GM12891 (cell line): ENCODE measurements at regions not wholly inside any gene's neighbourhood (a gene's known extent, or its start where the extent isn't known, plus 50 kb on each side); places are given as distances from the start of the nearest gene placed in this dataset.

Experiments used
- POLR2A ChIP-seq: IDR thresholded peaks from 2 replicates; pipeline ENCODE4 v1.6.1; 2011; ENCODE audit warnings: low read depth, low read length, control low read depth
- POLR2AphosphoS5 ChIP-seq: IDR thresholded peaks from 2 replicates; pipeline ENCODE4 v1.6.1; 2011; ENCODE audit warnings: low read depth, low read length, control low read depth

- TF ChIP-seq POLR2A (no peak), POLR2AphosphoS5 (no peak)
These were observed 1007.4 kb downstream of the TTLL7 start for GRCh38 chr1:82991569-82991968.
